ENCODE measurements at regions not wholly inside any gene's neighbourhood (a gene's known extent, or its start where the extent isn't known, plus 50 kb on each side); places are given as distances from the start of the nearest gene placed in this dataset.
A peak's percentile ranks its signal among the peaks of the same experiment; 100 is the strongest.

- peak; percentile 55 for DNase-seq (ENCODE audit: low spot score)
- POLR2A ChIA-PET, result no interaction called here
- H3K4me3 ChIP-seq (ENCODE audit: low read depth, low read length, poor library complexity, severe bottlenecking), result no peak overlapping the region
- H3K9me3 ChIP-seq (ENCODE audit: low read length), result no peaks in the 10 kb centered on the region
- H2AFZ ChIP-seq (ENCODE audit: low read length), result peak overlapping the region; percentile 25; the same call in 1 of the 2 replicates
- H4K20me1 ChIP-seq (ENCODE audit: insufficient read depth, low read length), result no peaks in the 10 kb centered on the region
- TF ChIP-seq EZH2phosphoT487 (IDR thresholded peaks at IDR 0.05; ENCODE audit: borderline replicate concordance, low read depth, low read length), result no peak
- no peak for TF ChIP-seq CTCF (conservative IDR thresholded peaks at IDR 0.05; ENCODE audit: low read length)
- CTCF ChIA-PET (ENCODE audit: unreplicated experiment), result no interaction called here
- H3K9me2 ChIP-seq (ENCODE audit: insufficient read depth, low read length), result no peaks in the 10 kb centered on the region
- H3K79me2 ChIP-seq (ENCODE audit: insufficient read depth, low read depth, low read length), result no peaks in the 10 kb centered on the region
- intact Hi-C loops (cut with micrococcal nuclease; ENCODE audit: unreplicated experiment), result no loop called here
- peak overlapping the region; percentile 36 for H3K4me2 ChIP-seq (ENCODE audit: low read length)
- no peaks in the 10 kb centered on the region for H3K36me3 ChIP-seq (ENCODE audit: insufficient read depth, low read length)
- BruUV-seq (replicated peaks), result no TSS peak
- H3K4me1 ChIP-seq (ENCODE audit: insufficient read depth, low read length, poor library complexity, severe bottlenecking), result peaks cover 10% of the 10 kb centered on the region
- H3K27ac ChIP-seq (ENCODE audit: low read depth, low read length, poor library complexity, severe bottlenecking), result no peak overlapping the region
Measured at GRCh38 chr16:73315645-73316044, 267.7 kb upstream of the ZFHX3 start.

- intact Hi-C loops (cut with micrococcal nuclease; ENCODE audit: unreplicated experiment), result no loop called here
- H3K9me3 ChIP-seq (ENCODE audit: low read length), result no peaks in the 10 kb centered on the region
- no TSS peak for BruUV-seq (replicated peaks)
- peaks cover 10% of the 10 kb centered on the region for H3K4me1 ChIP-seq (ENCODE audit: insufficient read depth, low read length, poor library complexity, severe bottlenecking)
- POLR2A ChIA-PET, result interaction anchor here (0.5 kb wide), 1 partner anchor 274 kb away, joined by 3 read pairs; no protein-coding TSS in a partner anchor
- no peak overlapping the region for H3K4me2 ChIP-seq (ENCODE audit: low read length)
- CTCF ChIA-PET (ENCODE audit: unreplicated experiment), result no interaction called here
- H3K79me2 ChIP-seq (ENCODE audit: insufficient read depth, low read depth, low read length), result no peaks in the 10 kb centered on the region
- TF ChIP-seq EZH2phosphoT487 (IDR thresholded peaks at IDR 0.05; ENCODE audit: borderline replicate concordance, low read depth, low read length), result no peak
- no peak for TF ChIP-seq CTCF (conservative IDR thresholded peaks at IDR 0.05; ENCODE audit: low read length)
- no peak for DNase-seq (ENCODE audit: low spot score)
- H4K20me1 ChIP-seq (ENCODE audit: insufficient read depth, low read length), result no peaks in the 10 kb centered on the region
- no peak overlapping the region for H2AFZ ChIP-seq (ENCODE audit: low read length)
- no peaks in the 10 kb centered on the region for H3K9me2 ChIP-seq (ENCODE audit: insufficient read depth, low read length)
- H3K36me3 ChIP-seq (ENCODE audit: insufficient read depth, low read length), result no peaks in the 10 kb centered on the region
- H3K27ac ChIP-seq (ENCODE audit: low read depth, low read length, poor library complexity, severe bottlenecking), result no peak overlapping the region
- H3K4me3 ChIP-seq (ENCODE audit: low read depth, low read length, poor library complexity, severe bottlenecking), result no peak overlapping the region
Measured at GRCh38 chr16:73313950-73314349, 266.0 kb upstream of the ZFHX3 start.

- intact Hi-C loops (cut with micrococcal nuclease; ENCODE audit: unreplicated experiment), result no loop called here
- Histone ChIP-seq H4K20me1 (ENCODE audit: insufficient read depth, low read length) (no peaks in the 10 kb centered on the region), H3K4me1 (ENCODE audit: insufficient read depth, low read length, poor library complexity, severe bottlenecking) (peaks cover 10% of the 10 kb centered on the region), H3K36me3 (ENCODE audit: insufficient read depth, low read length) (no peaks in the 10 kb centered on the region), H3K9me2 (ENCODE audit: insufficient read depth, low read length) (no peaks in the 10 kb centered on the region; the same call in 1 of the 2 replicates), H3K9me3 (ENCODE audit: low read length) (no peaks in the 10 kb centered on the region), H3K27ac (ENCODE audit: low read depth, low read length, poor library complexity, severe bottlenecking) (no peak overlapping the region), H3K79me2 (ENCODE audit: insufficient read depth, low read depth, low read length) (no peaks in the 10 kb centered on the region), H3K4me3 (ENCODE audit: low read depth, low read length, poor library complexity, severe bottlenecking) (no peak overlapping the region), H2AFZ (ENCODE audit: low read length) (no peak overlapping the region), H3K4me2 (ENCODE audit: low read length) (no peak overlapping the region)
- ChIA-PET CTCF (ENCODE audit: unreplicated experiment) (interaction anchor here (0.6 kb wide), 1 partner anchor 480 kb away, joined by 3 read pairs; no protein-coding TSS in a partner anchor), POLR2A (no interaction called here)
- no peak for TF ChIP-seq EZH2phosphoT487 (IDR thresholded peaks at IDR 0.05; ENCODE audit: borderline replicate concordance, low read depth, low read length)
- no peak for TF ChIP-seq CTCF (conservative IDR thresholded peaks at IDR 0.05; ENCODE audit: low read length)
- no TSS peak for BruUV-seq (replicated peaks)
- no peak for DNase-seq (ENCODE audit: low spot score)
Measured at GRCh38 chr16:73311857-73312723, 264.2 kb upstream of the ZFHX3 start.

Measured in OCI-LY7 (cell line).